Stimulated activated CD8-positive, alpha-beta memory T cell treated with anti-CD3 and anti-CD28 coated beads, Interleukin-7, amount 100 ng/mL, for 48 hours (primary cell): ENCODE measurements at regions not wholly inside any gene's neighbourhood (a gene's known extent, or its start where the extent isn't known, plus 50 kb on each side); places are given as distances from the start of the nearest gene placed in this dataset.
"Not testable (repeated sequence)": the region's sequence is repeated elsewhere in the genome, so short reads cannot be mapped to it uniquely, and the experiment has no call there.

Source experiments
- DNase-seq, 2 donors: peaks; one replicate each; pipeline ENCODE4 v3.0.0-alpha.2; 2020; ENCODE audit warnings: low read depth in 1 of 2; ENCODE audit errors: extremely low read depth in 1 of 2

GRCh38 chr2:595831-596592 is 81.2 kb downstream of the TMEM18 start:
- DNase-seq: no peak

- DNase-seq: no peak
Observed at GRCh38 chr2:595141-595815, 81.9 kb downstream of the TMEM18 start.

GRCh38 chr2:594297-594949 is 82.8 kb downstream of the TMEM18 start:
- DNase-seq: no peak

- DNase-seq: no peak
Observed at GRCh38 chr2:593356-594026, 83.7 kb downstream of the TMEM18 start.

- no peak for DNase-seq
Observed at GRCh38 chr2:592737-593136, 84.5 kb downstream of the TMEM18 start.

GRCh38 chr2:590214-591175 is 86.7 kb downstream of the TMEM18 start:
- no peak for DNase-seq

- no peak for DNase-seq
Observed at GRCh38 chr2:589281-590130, 87.7 kb downstream of the TMEM18 start.

- DNase-seq: no peak
Observed at GRCh38 chr2:588074-588645, 89.0 kb downstream of the TMEM18 start.

- DNase-seq: no peak
Observed at GRCh38 chr2:587087-587960, 89.9 kb downstream of the TMEM18 start.

- no peak for DNase-seq
Observed at GRCh38 chr2:586641-587076, 90.5 kb downstream of the TMEM18 start.

GRCh38 chr2:584863-585823 is 92.1 kb downstream of the TMEM18 start:
- peak; percentile 11 to 20 for DNase-seq

GRCh38 chr2:583666-584065 is 93.5 kb downstream of the TMEM18 start:
- DNase-seq: no peak

- DNase-seq: no peak
Observed at GRCh38 chr2:582792-583528, 94.2 kb downstream of the TMEM18 start.

- DNase-seq: not testable (repeated sequence)
Observed at GRCh38 chr2:582289-582688, 94.9 kb downstream of the TMEM18 start.

- DNase-seq: no peak
Observed at GRCh38 chr2:579961-580360, 97.2 kb downstream of the TMEM18 start.

- DNase-seq: no peak
Observed at GRCh38 chr2:579351-579886, 97.8 kb downstream of the TMEM18 start.
